ENCODE measurements at regions not wholly inside any gene's neighbourhood (a gene's known extent, or its start where the extent isn't known, plus 50 kb on each side); places are given as distances from the start of the nearest gene placed in this dataset.

DNA sequence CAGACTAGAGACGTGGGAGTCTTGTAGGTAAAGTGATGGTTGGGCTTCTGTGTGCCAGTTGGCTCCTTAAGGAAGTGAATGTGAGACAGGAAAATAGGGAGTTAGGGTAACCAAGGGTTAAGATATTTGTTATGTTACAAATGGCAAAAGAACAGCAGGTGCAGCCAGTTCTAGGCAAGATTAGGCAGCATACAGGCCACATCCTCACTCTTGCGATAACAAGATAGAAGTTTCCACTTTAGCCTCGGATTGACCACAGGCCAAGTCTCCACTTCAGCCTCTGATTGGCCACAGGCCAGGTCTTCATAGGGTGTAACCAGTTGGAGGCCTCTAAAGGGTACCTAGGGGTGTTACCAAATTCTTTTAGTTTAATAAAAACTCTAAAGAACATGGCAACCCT is 54.6 kb upstream of the ABCA1 start:
- Histone ChIP-seq H3K9ac (no peak overlapping the region), H2AFZ (ENCODE audit: low read depth) (no peak overlapping the region), H3K4me3 (ENCODE audit: low read depth in 2 of 2, low read length in 1 of 2) (no peak overlapping the region), H4K20me1 (ENCODE audit: insufficient read depth) (no peaks in the 10 kb centered on the region), H3K4me2 (no peak overlapping the region), H3K9me2 (no peaks in the 10 kb centered on the region), H3K27ac (ENCODE audit: low read depth in 2 of 2, low read length in 1 of 2) (no peak overlapping the region), H3F3A (replicated peaks; ENCODE audit: insufficient read depth) (no peaks in the 10 kb centered on the region), H3K27me3 (ENCODE audit: insufficient read depth) (no peaks in the 10 kb centered on the region), H3K79me2 (ENCODE audit: insufficient read depth) (no peaks in the 10 kb centered on the region), H3K9me3 (no peaks in the 10 kb centered on the region), H3K4me1 (ENCODE audit: control insufficient read depth in 1 of 2, insufficient read depth in 2 of 2, low read depth in 1 of 2, low read length in 1 of 2) (peaks cover 0 to 12% of the 10 kb centered on the region in 2 experiments; a peak in 2 of 4 replicates), H3K36me3 (replicated peaks in 1 of 2; ENCODE audit: control insufficient read depth in 1 of 2, insufficient read depth in 2 of 2, low read length in 1 of 2) (no peaks in the 10 kb centered on the region)
- TF ChIP-seq JUND (IDR thresholded peaks at IDR 0.05) = no peak
- TF ChIP-seq, protein P1, sequence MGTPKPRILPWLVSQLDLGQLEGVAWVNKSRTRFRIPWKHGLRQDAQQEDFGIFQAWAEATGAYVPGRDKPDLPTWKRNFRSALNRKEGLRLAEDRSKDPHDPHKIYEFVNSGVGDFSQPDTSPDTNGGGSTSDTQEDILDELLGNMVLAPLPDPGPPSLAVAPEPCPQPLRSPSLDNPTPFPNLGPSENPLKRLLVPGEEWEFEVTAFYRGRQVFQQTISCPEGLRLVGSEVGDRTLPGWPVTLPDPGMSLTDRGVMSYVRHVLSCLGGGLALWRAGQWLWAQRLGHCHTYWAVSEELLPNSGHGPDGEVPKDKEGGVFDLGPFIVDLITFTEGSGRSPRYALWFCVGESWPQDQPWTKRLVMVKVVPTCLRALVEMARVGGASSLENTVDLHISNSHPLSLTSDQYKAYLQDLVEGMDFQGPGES (IDR thresholded peaks at IDR 0.05; ENCODE audit: low read depth, low read length) = no peak
- TF ChIP-seq EZH2phosphoT487 (IDR thresholded peaks at IDR 0.05; ENCODE audit: borderline replicate concordance, low read depth) = no peak
- TF ChIP-seq, protein P2, sequence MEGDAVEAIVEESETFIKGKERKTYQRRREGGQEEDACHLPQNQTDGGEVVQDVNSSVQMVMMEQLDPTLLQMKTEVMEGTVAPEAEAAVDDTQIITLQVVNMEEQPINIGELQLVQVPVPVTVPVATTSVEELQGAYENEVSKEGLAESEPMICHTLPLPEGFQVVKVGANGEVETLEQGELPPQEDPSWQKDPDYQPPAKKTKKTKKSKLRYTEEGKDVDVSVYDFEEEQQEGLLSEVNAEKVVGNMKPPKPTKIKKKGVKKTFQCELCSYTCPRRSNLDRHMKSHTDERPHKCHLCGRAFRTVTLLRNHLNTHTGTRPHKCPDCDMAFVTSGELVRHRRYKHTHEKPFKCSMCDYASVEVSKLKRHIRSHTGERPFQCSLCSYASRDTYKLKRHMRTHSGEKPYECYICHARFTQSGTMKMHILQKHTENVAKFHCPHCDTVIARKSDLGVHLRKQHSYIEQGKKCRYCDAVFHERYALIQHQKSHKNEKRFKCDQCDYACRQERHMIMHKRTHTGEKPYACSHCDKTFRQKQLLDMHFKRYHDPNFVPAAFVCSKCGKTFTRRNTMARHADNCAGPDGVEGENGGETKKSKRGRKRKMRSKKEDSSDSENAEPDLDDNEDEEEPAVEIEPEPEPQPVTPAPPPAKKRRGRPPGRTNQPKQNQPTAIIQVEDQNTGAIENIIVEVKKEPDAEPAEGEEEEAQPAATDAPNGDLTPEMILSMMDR (IDR thresholded peaks at IDR 0.05) = no peak
- TF ChIP-seq, protein P3, sequence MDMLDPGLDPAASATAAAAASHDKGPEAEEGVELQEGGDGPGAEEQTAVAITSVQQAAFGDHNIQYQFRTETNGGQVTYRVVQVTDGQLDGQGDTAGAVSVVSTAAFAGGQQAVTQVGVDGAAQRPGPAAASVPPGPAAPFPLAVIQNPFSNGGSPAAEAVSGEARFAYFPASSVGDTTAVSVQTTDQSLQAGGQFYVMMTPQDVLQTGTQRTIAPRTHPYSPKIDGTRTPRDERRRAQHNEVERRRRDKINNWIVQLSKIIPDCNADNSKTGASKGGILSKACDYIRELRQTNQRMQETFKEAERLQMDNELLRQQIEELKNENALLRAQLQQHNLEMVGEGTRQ (IDR thresholded peaks at IDR 0.05; ENCODE audit: borderline replicate concordance, low read depth, low read length) = no peak
- no peak for TF ChIP-seq EP300 (IDR thresholded peaks at IDR 0.05; ENCODE audit: borderline replicate concordance in 1 of 2, low read depth in 1 of 2, low read length in 1 of 2)
- no peak for TF ChIP-seq TEAD4 (IDR thresholded peaks at IDR 0.05; ENCODE audit: borderline replicate concordance, insufficient read depth)
- TF ChIP-seq GABPA (IDR thresholded peaks at IDR 0.05; ENCODE audit: low read depth) = no peak
- TF ChIP-seq, protein P4, sequence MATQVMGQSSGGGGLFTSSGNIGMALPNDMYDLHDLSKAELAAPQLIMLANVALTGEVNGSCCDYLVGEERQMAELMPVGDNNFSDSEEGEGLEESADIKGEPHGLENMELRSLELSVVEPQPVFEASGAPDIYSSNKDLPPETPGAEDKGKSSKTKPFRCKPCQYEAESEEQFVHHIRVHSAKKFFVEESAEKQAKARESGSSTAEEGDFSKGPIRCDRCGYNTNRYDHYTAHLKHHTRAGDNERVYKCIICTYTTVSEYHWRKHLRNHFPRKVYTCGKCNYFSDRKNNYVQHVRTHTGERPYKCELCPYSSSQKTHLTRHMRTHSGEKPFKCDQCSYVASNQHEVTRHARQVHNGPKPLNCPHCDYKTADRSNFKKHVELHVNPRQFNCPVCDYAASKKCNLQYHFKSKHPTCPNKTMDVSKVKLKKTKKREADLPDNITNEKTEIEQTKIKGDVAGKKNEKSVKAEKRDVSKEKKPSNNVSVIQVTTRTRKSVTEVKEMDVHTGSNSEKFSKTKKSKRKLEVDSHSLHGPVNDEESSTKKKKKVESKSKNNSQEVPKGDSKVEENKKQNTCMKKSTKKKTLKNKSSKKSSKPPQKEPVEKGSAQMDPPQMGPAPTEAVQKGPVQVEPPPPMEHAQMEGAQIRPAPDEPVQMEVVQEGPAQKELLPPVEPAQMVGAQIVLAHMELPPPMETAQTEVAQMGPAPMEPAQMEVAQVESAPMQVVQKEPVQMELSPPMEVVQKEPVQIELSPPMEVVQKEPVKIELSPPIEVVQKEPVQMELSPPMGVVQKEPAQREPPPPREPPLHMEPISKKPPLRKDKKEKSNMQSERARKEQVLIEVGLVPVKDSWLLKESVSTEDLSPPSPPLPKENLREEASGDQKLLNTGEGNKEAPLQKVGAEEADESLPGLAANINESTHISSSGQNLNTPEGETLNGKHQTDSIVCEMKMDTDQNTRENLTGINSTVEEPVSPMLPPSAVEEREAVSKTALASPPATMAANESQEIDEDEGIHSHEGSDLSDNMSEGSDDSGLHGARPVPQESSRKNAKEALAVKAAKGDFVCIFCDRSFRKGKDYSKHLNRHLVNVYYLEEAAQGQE (IDR thresholded peaks at IDR 0.05; ENCODE audit: low read depth, low read length) = no peak
- no peak for TF ChIP-seq FOSL2 (IDR thresholded peaks at IDR 0.05; ENCODE audit: borderline replicate concordance, low read depth)
- no peak for TF ChIP-seq SIN3A (IDR thresholded peaks at IDR 0.05; ENCODE audit: borderline replicate concordance, low read depth, low read length)
- TF ChIP-seq MXI1 (IDR thresholded peaks at IDR 0.05; ENCODE audit: low read depth, low read length) = no peak
- TF ChIP-seq FOXJ3 (CRISPR knock-in tag; IDR thresholded peaks at IDR 0.05) = no peak
- WGBS (ENCODE audit: low lambda C conversion rate) = 90% methylated on average over 3 of the region's 3 CpGs
- ChIA-PET POLR2A (no interaction called here), CTCF (no interaction called here)
- no peak for DNase-seq
